HEK293 (cell line): ENCODE measurements at regions not wholly inside any gene's neighbourhood (a gene's known extent, or its start where the extent isn't known, plus 50 kb on each side); places are given as distances from the start of the nearest gene placed in this dataset.

Experiments used
- CTCF ChIA-PET: fragments of 350-600 bp; formaldehyde crosslinking; extraction: SDS; loops from one replicate; lab custom pipeline; 2021; ENCODE audit warnings: antibody characterized with exemption; lab: Yijun Ruan, JAX
- POLR2A ChIA-PET: fragments of 300-600 bp; formaldehyde crosslinking; extraction: SDS; loops from one replicate; lab custom pipeline; 2020; ENCODE audit warnings: antibody characterized with exemption, inconsistent platforms; lab: Yijun Ruan, JAX
- H3K27ac ChIP-seq: fragments of 200-500 bp; sonication (Bioruptor generic); 2 replicates; pipeline ENCODE4 v1.5.1; 2014; ENCODE audit warnings: low read depth, low read length, control low read depth, inconsistent platforms; ENCODE audit errors: extremely low read depth
- H3K36me3 ChIP-seq, 2 experiments: fragments of 200-500 bp in 1 of 2; sonication (Bioruptor generic) in 1 of 2; 1 replicate in 1 of 2; 2 replicates in 1 of 2; pipeline ENCODE4 v1.5.1; 2014 to 2017; ENCODE audit warnings: inconsistent platforms in 2 of 2, low read length in 2 of 2; ENCODE audit not compliant: control insufficient read depth in 2 of 2, insufficient read depth in 1 of 2
- H3K4me1 ChIP-seq: fragments of 200-500 bp; sonication (Bioruptor generic); 2 replicates; pipeline ENCODE4 v1.5.1; 2014; ENCODE audit warnings: mild to moderate bottlenecking, low read length, inconsistent platforms; ENCODE audit not compliant: control insufficient read depth, insufficient read depth
- H3K4me3 ChIP-seq: 2 replicates; pipeline ENCODE4 v1.5.1; 2011; ENCODE audit warnings: low read depth, mild to moderate bottlenecking, control low read depth, low read length, moderate library complexity
- H3K9me3 ChIP-seq: fragments of 200-500 bp; sonication (Bioruptor generic); 2 replicates; pipeline ENCODE4 v1.5.1; 2014; ENCODE audit warnings: low read depth, low read length, inconsistent platforms; ENCODE audit not compliant: control insufficient read depth, insufficient read depth
- KLF1 ChIP-seq: fragments of 450-650 bp; formaldehyde crosslinking; IDR thresholded peaks from 2 replicates; pipeline ENCODE4 v1.5.1; 2016; ENCODE audit warnings: missing biosample characterization, missing genetic modification characterization
- WT1 ChIP-seq: fragments of 450-650 bp; formaldehyde crosslinking; IDR thresholded peaks from 2 replicates; pipeline ENCODE4 v1.5.1; 2016; ENCODE audit warnings: missing biosample characterization, missing genetic modification characterization
- ZNF114 ChIP-seq: fragments of 450-650 bp; formaldehyde crosslinking; IDR thresholded peaks from 2 replicates; pipeline ENCODE4 v1.5.0; 2017; ENCODE audit warnings: missing biosample characterization, missing genetic modification characterization
- ZNF292 ChIP-seq: fragments of 450-650 bp; formaldehyde crosslinking; IDR thresholded peaks from 2 replicates; pipeline ENCODE4 v1.5.1; 2016; ENCODE audit warnings: low read depth, missing biosample characterization, missing genetic modification characterization, borderline replicate concordance
- ZNF335 ChIP-seq: fragments of 450-650 bp; formaldehyde crosslinking; conservative IDR thresholded peaks from 2 replicates; pipeline ENCODE4 v1.5.1; 2016; ENCODE audit warnings: missing biosample characterization, missing genetic modification characterization
- ZNF416 ChIP-seq: fragments of 450-650 bp; formaldehyde crosslinking; IDR thresholded peaks from 2 replicates; pipeline ENCODE4 v1.5.1; 2016; ENCODE audit warnings: missing biosample characterization, missing genetic modification characterization
- ZSCAN23 ChIP-seq: fragments of 450-650 bp; formaldehyde crosslinking; IDR thresholded peaks from 2 replicates; pipeline ENCODE4 v1.5.1; 2016; ENCODE audit warnings: missing biosample characterization, missing genetic modification characterization
- ZSCAN30 ChIP-seq: fragments of 450-650 bp; IDR thresholded peaks from 2 replicates; pipeline ENCODE4 v1.5.1; 2018; ENCODE audit warnings: missing biosample characterization, mild to moderate bottlenecking, missing genetic modification characterization, moderate library complexity
- TF ChIP-seq, protein P1 (sequence below): fragments of 450-650 bp; formaldehyde crosslinking; IDR thresholded peaks from 2 replicates; pipeline ENCODE4 v1.5.1; 2017; ENCODE audit warnings: missing biosample characterization, missing genetic modification characterization
- TF ChIP-seq, protein P2 (sequence below): fragments of 450-650 bp; formaldehyde crosslinking; IDR thresholded peaks from 2 replicates; pipeline ENCODE4 v1.5.1; 2016; ENCODE audit warnings: missing biosample characterization, missing genetic modification characterization, borderline replicate concordance
- TF ChIP-seq, protein P3 (sequence below): fragments of 450-650 bp; formaldehyde crosslinking; IDR thresholded peaks from 2 replicates; pipeline ENCODE4 v1.5.1; 2016; ENCODE audit warnings: missing biosample characterization, missing genetic modification characterization
- TF ChIP-seq, protein P4 (sequence below): fragments of 450-650 bp; formaldehyde crosslinking; IDR thresholded peaks from 2 replicates; pipeline ENCODE4 v1.5.1; 2016; ENCODE audit warnings: missing biosample characterization, missing genetic modification characterization
- TF ChIP-seq, protein P5 (sequence below): sonication (generic); formaldehyde crosslinking; IDR thresholded peaks from 2 replicates; pipeline ENCODE4 v1.8.1; 2022; ENCODE audit warnings: mild to moderate bottlenecking, moderate library complexity, missing genetic modification reagents
- TF ChIP-seq, protein P6 (sequence below): fragments of 450-650 bp; formaldehyde crosslinking; IDR thresholded peaks from 2 replicates; pipeline ENCODE4 v1.5.1; 2016; ENCODE audit warnings: missing biosample characterization, missing genetic modification characterization, borderline replicate concordance

DNA sequence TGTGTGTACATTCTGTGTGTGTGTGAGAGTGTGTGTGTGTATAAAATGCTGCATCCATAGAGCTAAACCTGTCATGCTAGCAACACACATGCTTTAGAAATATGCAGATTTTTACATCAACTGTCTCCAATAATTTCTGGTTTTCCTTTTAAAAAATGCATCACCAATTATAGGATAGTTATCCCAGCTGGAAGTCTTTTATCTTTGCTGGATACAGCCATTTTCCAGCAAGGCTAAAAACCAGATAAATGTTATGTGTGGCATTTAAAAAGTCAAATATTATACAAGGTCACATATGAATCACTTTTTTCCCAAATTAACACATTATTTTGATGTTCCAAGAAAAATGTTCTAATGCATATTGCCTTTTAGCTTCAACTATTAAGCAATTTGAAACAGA, 202.0 kb upstream of the IPO5 start (continued):
- TF ChIP-seq, protein P1, sequence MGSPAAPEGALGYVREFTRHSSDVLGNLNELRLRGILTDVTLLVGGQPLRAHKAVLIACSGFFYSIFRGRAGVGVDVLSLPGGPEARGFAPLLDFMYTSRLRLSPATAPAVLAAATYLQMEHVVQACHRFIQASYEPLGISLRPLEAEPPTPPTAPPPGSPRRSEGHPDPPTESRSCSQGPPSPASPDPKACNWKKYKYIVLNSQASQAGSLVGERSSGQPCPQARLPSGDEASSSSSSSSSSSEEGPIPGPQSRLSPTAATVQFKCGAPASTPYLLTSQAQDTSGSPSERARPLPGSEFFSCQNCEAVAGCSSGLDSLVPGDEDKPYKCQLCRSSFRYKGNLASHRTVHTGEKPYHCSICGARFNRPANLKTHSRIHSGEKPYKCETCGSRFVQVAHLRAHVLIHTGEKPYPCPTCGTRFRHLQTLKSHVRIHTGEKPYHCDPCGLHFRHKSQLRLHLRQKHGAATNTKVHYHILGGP (tag by site-specific recombination) = no peak
- TF ChIP-seq ZNF335 = no peak
- TF ChIP-seq, protein P2, sequence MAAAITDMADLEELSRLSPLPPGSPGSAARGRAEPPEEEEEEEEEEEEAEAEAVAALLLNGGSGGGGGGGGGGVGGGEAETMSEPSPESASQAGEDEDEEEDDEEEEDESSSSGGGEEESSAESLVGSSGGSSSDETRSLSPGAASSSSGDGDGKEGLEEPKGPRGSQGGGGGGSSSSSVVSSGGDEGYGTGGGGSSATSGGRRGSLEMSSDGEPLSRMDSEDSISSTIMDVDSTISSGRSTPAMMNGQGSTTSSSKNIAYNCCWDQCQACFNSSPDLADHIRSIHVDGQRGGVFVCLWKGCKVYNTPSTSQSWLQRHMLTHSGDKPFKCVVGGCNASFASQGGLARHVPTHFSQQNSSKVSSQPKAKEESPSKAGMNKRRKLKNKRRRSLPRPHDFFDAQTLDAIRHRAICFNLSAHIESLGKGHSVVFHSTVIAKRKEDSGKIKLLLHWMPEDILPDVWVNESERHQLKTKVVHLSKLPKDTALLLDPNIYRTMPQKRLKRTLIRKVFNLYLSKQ (tag by site-specific recombination) = no peak
- TF ChIP-seq, all 188 proteins: peak for 0

DNA sequence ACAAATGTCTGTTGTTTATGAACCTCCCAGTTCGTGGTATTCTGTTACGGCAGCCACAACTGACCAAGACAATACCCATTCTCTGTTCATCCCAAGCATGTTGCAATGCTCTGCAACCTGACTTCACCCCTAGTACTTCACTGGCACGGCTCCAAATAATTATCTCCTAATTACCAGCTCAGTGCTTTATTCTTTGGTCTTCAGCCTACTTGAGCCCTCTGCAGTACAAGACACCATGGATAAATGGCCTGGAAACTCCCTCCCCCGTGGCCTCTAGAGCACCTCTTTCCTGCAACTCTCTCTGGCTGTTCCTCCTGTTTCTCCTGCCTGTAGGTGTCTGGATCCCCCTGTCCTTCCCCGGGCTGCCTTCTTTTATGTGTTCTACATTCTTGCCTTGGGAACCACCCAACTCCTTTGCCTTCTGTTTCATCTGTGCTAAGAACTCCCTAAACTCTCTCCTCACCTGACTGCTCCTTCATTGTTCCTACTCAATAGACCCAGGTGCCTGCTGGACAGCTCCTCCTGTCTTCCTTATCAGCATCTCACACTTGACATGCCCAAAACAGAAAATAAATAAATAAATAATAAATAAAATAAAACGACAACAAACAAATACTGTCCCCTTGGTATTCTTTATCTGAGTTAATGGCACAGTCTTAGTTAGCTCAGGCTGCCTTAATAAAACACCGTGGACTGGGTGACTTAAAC, 200.4 kb upstream of the IPO5 start:
- Histone ChIP-seq H3K27ac (no peak overlapping the region), H3K36me3 (no peaks in the 10 kb centered on the region), H3K4me1 (no peaks in the 10 kb centered on the region), H3K9me3 (no peaks in the 10 kb centered on the region), H3K4me3 (no peak overlapping the region)
- ChIA-PET POLR2A (interaction anchor here (0.6 kb wide), 1 partner anchor 47 kb away, joined by 3 read pairs; no protein-coding TSS in a partner anchor), CTCF (interaction anchor here (0.5 to 1.4 kb wide), 5 partner anchors 11 to 823 kb away, joined by 3 to 7 read pairs (median 4); no protein-coding TSS in a partner anchor)
- TF ChIP-seq ZNF114 (no peak), ZNF416 (no peak), KLF1 (tag by site-specific recombination) (no peak)
- TF ChIP-seq, protein P3, sequence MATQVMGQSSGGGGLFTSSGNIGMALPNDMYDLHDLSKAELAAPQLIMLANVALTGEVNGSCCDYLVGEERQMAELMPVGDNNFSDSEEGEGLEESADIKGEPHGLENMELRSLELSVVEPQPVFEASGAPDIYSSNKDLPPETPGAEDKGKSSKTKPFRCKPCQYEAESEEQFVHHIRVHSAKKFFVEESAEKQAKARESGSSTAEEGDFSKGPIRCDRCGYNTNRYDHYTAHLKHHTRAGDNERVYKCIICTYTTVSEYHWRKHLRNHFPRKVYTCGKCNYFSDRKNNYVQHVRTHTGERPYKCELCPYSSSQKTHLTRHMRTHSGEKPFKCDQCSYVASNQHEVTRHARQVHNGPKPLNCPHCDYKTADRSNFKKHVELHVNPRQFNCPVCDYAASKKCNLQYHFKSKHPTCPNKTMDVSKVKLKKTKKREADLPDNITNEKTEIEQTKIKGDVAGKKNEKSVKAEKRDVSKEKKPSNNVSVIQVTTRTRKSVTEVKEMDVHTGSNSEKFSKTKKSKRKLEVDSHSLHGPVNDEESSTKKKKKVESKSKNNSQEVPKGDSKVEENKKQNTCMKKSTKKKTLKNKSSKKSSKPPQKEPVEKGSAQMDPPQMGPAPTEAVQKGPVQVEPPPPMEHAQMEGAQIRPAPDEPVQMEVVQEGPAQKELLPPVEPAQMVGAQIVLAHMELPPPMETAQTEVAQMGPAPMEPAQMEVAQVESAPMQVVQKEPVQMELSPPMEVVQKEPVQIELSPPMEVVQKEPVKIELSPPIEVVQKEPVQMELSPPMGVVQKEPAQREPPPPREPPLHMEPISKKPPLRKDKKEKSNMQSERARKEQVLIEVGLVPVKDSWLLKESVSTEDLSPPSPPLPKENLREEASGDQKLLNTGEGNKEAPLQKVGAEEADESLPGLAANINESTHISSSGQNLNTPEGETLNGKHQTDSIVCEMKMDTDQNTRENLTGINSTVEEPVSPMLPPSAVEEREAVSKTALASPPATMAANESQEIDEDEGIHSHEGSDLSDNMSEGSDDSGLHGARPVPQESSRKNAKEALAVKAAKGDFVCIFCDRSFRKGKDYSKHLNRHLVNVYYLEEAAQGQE (tag by site-specific recombination) = peak; percentile 91
- TF ChIP-seq, protein P4, sequence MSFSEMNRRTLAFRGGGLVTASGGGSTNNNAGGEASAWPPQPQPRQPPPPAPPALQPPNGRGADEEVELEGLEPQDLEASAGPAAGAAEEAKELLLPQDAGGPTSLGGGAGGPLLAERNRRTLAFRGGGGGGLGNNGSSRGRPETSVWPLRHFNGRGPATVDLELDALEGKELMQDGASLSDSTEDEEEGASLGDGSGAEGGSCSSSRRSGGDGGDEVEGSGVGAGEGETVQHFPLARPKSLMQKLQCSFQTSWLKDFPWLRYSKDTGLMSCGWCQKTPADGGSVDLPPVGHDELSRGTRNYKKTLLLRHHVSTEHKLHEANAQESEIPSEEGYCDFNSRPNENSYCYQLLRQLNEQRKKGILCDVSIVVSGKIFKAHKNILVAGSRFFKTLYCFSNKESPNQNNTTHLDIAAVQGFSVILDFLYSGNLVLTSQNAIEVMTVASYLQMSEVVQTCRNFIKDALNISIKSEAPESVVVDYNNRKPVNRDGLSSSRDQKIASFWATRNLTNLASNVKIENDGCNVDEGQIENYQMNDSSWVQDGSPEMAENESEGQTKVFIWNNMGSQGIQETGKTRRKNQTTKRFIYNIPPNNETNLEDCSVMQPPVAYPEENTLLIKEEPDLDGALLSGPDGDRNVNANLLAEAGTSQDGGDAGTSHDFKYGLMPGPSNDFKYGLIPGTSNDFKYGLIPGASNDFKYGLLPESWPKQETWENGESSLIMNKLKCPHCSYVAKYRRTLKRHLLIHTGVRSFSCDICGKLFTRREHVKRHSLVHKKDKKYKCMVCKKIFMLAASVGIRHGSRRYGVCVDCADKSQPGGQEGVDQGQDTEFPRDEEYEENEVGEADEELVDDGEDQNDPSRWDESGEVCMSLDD = no peak
- TF ChIP-seq, protein P5, sequence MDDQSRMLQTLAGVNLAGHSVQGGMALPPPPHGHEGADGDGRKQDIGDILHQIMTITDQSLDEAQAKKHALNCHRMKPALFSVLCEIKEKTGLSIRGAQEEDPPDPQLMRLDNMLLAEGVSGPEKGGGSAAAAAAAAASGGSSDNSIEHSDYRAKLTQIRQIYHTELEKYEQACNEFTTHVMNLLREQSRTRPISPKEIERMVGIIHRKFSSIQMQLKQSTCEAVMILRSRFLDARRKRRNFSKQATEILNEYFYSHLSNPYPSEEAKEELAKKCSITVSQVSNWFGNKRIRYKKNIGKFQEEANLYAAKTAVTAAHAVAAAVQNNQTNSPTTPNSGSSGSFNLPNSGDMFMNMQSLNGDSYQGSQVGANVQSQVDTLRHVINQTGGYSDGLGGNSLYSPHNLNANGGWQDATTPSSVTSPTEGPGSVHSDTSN (CRISPR knock-in tag) = no peak

DNA sequence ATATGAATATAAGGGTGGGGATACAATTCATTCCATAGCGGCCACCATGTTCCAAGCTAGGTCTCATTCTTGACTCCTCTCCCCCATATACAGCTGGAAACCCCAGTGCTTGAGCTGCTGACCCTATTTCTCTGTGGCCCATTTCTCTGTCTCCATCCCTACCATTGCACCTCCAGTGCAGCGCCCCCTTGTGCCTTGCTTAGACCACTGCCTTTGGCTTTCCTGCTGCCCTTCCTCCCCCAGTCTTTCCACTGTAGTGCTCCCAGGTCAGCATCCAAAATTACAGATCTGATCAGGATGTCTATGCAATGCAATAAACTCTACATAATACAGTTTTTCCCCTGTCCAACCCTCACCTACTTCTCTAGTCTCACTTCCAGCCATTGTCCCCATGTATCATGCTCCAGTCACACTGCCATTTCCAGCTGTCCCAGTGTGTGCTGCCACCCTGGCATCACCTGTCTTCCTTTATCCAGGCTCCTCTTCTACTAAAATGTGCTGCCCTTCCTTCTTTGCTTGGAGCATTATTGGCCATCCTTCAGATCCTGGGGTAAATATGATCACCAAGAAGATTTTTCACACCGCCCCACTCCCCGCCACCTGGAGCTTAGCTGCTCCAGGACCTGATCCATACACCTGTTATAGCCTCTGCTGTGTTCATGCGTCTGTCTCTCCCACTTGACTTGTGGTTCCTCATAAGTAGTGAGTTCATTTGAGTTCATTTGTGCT, 199.4 kb upstream of the IPO5 start:
- CTCF ChIA-PET = interaction anchor here (1.2 kb wide), 1 partner anchor 12 kb away, joined by 3 read pairs; no protein-coding TSS in a partner anchor
- H3K4me3 ChIP-seq = no peak overlapping the region
- TF ChIP-seq WT1 (tag by site-specific recombination) (no peak), ZNF292 (tag by site-specific recombination) (no peak), ZSCAN23 (tag by site-specific recombination) (no peak), ZSCAN30 (tag by site-specific recombination) (no peak)
- TF ChIP-seq, protein P6, sequence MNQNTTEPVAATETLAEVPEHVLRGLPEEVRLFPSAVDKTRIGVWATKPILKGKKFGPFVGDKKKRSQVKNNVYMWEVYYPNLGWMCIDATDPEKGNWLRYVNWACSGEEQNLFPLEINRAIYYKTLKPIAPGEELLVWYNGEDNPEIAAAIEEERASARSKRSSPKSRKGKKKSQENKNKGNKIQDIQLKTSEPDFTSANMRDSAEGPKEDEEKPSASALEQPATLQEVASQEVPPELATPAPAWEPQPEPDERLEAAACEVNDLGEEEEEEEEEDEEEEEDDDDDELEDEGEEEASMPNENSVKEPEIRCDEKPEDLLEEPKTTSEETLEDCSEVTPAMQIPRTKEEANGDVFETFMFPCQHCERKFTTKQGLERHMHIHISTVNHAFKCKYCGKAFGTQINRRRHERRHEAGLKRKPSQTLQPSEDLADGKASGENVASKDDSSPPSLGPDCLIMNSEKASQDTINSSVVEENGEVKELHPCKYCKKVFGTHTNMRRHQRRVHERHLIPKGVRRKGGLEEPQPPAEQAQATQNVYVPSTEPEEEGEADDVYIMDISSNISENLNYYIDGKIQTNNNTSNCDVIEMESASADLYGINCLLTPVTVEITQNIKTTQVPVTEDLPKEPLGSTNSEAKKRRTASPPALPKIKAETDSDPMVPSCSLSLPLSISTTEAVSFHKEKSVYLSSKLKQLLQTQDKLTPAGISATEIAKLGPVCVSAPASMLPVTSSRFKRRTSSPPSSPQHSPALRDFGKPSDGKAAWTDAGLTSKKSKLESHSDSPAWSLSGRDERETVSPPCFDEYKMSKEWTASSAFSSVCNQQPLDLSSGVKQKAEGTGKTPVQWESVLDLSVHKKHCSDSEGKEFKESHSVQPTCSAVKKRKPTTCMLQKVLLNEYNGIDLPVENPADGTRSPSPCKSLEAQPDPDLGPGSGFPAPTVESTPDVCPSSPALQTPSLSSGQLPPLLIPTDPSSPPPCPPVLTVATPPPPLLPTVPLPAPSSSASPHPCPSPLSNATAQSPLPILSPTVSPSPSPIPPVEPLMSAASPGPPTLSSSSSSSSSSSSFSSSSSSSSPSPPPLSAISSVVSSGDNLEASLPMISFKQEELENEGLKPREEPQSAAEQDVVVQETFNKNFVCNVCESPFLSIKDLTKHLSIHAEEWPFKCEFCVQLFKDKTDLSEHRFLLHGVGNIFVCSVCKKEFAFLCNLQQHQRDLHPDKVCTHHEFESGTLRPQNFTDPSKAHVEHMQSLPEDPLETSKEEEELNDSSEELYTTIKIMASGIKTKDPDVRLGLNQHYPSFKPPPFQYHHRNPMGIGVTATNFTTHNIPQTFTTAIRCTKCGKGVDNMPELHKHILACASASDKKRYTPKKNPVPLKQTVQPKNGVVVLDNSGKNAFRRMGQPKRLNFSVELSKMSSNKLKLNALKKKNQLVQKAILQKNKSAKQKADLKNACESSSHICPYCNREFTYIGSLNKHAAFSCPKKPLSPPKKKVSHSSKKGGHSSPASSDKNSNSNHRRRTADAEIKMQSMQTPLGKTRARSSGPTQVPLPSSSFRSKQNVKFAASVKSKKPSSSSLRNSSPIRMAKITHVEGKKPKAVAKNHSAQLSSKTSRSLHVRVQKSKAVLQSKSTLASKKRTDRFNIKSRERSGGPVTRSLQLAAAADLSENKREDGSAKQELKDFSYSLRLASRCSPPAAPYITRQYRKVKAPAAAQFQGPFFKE (tag by site-specific recombination) = no peak

More for the DNA sequence above, 199.4 kb upstream of the IPO5 start:
- no peaks in the 10 kb centered on the region for H3K9me3 ChIP-seq
- no peaks in the 10 kb centered on the region for H3K36me3 ChIP-seq
- H3K27ac ChIP-seq = no peak overlapping the region
- no peaks in the 10 kb centered on the region for H3K4me1 ChIP-seq
- POLR2A ChIA-PET = no interaction called here
